K562 (cell line): ENCODE measurements at regions not wholly inside any gene's neighbourhood (a gene's known extent, or its start where the extent isn't known, plus 50 kb on each side); places are given as distances from the start of the nearest gene placed in this dataset.

Source experiments
- BRF2 ChIP-seq: IDR thresholded peaks from 3 replicates; pipeline ENCODE4 v1.6.1; 2011; ENCODE audit warnings: borderline replicate concordance, mild to moderate bottlenecking; ENCODE audit not compliant: insufficient read length, insufficient read depth
- CBFA2T2 ChIP-seq: fragments of 450-650 bp; conservative IDR thresholded peaks from 2 replicates; pipeline ENCODE4 v1.6.1; 2017; ENCODE audit warnings: mild to moderate bottlenecking
- GABPA ChIP-seq: fragments of 200-800 bp; sonication (Bioruptor generic); conservative IDR thresholded peaks from 2 replicates; pipeline ENCODE4 v1.6.1; 2016; ENCODE audit warnings: low read depth, missing genetic modification characterization, missing compliant biosample characterization
- HDAC1 ChIP-seq, 2 experiments: fragments of 450-650 bp; IDR thresholded peaks; 2 replicates each; pipeline ENCODE4 v1.6.1; 2016 to 2017; ENCODE audit warnings: inconsistent platforms in 1 of 2, mild to moderate bottlenecking in 1 of 2, moderate library complexity in 1 of 2
- USF1 ChIP-seq: sonication (generic); formaldehyde crosslinking; IDR thresholded peaks from 2 replicates; pipeline ENCODE4 v1.9.0; 2022; ENCODE audit warnings: mild to moderate bottlenecking, missing genetic modification reagents
- XRCC5 ChIP-seq: fragments of 200-400 bp; formaldehyde crosslinking; IDR thresholded peaks from 2 replicates; pipeline ENCODE4 v1.6.1; 2017; ENCODE audit warnings: low read depth, mild to moderate bottlenecking, low read length
- ZBTB11 ChIP-seq, 3 experiments: fragments of 200-800 bp in 1 of 3; fragments of 250-450 bp in 1 of 3; fragments of 450-650 bp in 1 of 3; sonication (Bioruptor Pico) in 1 of 3; sonication (Bioruptor generic) in 1 of 3; formaldehyde crosslinking in 1 of 3; IDR thresholded peaks; 2 replicates each; pipeline versions ENCODE4 v1.6.1 to v1.8.0; 2016 to 2022; ENCODE audit warnings: mild to moderate bottlenecking in 2 of 3, missing genetic modification characterization in 2 of 3, missing compliant biosample characterization in 1 of 3, moderate library complexity in 1 of 3
- ZBTB43 ChIP-seq: sonication (generic); formaldehyde crosslinking; IDR thresholded peaks from 2 replicates; pipeline ENCODE4 v1.8.0; 2023; ENCODE audit warnings: mild to moderate bottlenecking, missing genetic modification reagents

GRCh38 chr22:48228468-48228867 lies 1466.0 kb downstream of the TBC1D22A start (continued):
- TF ChIP-seq ZBTB11 (CRISPR knock-in tag; IDR thresholded peaks at IDR 0.05) (no peak), ZBTB43 (CRISPR knock-in tag) (no peak), USF1 (no peak), CBFA2T2 (no peak), BRF2 (no peak), XRCC5 (no peak), GABPA (tag) (no peak), HDAC1 (IDR thresholded peaks at IDR 0.05) (no peak)
